ENCODE measurements at regions not wholly inside any gene's neighbourhood (a gene's known extent, or its start where the extent isn't known, plus 50 kb on each side); places are given as distances from the start of the nearest gene placed in this dataset.
A peak's percentile ranks its signal among the peaks of the same experiment; 100 is the strongest.

DNA sequence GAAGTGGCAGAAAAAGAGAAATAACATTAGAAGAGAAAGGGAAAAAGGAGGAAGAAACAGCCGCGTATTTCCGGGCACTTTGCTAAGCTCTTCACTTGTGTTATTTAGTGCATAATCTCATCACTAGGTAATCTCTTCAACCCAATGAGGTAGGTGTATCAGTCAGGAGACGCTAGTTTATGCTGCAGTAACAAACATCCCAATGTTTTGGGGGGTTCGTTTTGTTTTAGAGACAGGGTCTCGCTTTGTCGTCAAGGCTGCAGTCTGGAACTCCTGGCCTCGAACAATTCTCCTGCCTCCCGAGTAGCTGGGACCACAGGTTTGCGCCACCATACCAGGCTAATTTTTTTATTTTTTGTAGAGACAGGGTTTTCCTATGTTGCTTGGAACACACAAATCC lies 61.7 kb downstream of the ZFP36L2 start:
- CTCF ChIA-PET = no interaction called here
- peak overlapping the region; percentile 47 for H3K27ac ChIP-seq
- TF ChIP-seq, protein P1, sequence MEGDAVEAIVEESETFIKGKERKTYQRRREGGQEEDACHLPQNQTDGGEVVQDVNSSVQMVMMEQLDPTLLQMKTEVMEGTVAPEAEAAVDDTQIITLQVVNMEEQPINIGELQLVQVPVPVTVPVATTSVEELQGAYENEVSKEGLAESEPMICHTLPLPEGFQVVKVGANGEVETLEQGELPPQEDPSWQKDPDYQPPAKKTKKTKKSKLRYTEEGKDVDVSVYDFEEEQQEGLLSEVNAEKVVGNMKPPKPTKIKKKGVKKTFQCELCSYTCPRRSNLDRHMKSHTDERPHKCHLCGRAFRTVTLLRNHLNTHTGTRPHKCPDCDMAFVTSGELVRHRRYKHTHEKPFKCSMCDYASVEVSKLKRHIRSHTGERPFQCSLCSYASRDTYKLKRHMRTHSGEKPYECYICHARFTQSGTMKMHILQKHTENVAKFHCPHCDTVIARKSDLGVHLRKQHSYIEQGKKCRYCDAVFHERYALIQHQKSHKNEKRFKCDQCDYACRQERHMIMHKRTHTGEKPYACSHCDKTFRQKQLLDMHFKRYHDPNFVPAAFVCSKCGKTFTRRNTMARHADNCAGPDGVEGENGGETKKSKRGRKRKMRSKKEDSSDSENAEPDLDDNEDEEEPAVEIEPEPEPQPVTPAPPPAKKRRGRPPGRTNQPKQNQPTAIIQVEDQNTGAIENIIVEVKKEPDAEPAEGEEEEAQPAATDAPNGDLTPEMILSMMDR (conservative IDR thresholded peaks at IDR 0.05; ENCODE audit: low read depth) = no peak
- POLR2A ChIA-PET (ENCODE audit: low non-redundant PET) = no interaction called here
- no peak for DNase-seq (ENCODE audit: low spot score)

DNA sequence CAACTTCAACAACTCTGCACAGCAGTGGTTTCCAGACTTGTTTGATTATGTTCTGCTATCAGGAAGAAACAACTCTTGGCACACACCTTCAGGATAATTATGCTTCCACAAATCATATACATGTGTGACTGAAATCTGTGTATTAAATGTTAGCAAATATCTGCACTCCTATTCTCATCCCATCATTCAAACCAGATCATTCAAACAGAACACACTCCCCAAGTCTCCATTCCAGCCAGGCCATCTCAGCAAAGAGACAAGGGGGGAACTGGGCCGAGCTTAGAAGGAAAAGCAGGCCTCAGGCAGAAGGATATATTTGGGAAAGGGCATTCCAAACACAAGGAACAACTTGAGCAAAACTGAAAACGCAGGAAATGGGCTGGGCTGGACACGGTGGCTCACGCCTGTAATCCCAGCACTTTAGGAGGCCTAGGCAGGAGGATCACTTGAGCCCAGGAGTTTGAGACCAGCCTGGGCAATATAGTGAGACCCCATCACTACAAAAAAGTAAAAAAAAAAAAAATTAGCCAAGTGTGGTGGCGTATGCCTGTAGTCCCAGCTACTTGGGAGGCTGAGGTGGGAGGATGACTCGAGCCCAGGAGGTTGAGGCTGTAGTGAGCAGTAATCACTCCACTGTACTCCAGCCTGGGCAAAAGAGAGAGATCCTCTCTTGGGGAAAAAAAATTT lies 62.7 kb downstream of the ZFP36L2 start:
- CTCF ChIA-PET = no interaction called here
- TF ChIP-seq, protein P1 (conservative IDR thresholded peaks at IDR 0.05; ENCODE audit: low read depth) = no peak
- POLR2A ChIA-PET (ENCODE audit: low non-redundant PET) = no interaction called here
- H3K27ac ChIP-seq = peak overlapping the region; percentile 19
- DNase-seq (ENCODE audit: low spot score) = no peak

DNA sequence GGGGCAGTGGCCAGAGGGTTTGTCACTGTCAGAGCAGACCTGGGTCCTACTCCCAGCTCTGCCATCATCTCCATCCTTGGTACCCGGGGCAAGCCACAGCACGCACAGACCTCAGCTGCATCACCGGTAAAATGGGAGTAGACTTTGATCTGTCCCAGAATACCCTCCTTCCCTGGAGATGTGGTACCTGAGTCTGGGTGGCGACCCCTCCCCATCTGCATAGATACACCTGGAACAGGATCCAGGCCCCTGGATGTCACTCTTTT lies 64.0 kb downstream of the ZFP36L2 start:
- CTCF ChIA-PET = no interaction called here

DNA sequence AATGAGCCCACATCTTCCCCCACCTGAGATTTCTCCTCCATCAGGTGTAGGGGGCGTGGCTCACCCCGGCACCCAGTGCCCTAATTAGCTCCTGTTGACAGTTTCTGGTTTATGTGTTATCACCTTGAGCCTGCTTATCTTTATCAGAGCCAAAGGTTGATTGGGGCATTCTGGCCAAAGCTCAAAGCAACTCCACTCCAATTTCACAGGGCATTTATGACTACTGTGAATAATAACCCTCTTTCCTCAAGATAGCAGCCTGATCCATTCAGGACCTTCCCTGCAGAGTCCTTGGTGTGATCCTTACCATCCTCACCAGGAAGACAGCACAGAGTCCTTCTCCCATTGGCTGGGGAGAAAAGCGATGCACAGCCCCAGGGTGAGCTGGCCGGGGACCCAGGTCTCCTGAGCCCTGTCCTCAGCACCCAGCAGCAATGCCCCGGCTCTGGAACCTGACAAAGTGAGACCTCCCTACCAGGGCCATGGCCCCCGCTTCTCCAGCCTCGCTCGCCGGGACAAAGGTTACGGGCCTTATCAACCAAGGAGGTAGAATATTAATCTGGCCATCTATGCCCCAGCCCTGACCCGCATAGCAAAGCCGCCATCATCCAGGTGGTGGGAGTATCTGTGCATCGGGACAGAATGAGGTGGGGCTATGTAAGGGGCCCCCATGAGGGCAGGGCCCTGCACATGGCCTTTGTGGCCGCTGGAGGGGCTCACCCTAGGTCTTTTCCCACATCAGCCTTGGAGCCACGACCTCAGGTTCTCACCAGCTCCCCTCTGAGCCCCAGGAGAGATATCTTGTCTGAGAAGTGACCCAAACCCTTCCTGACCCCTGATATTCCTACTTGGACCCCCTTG lies 64.5 kb downstream of the ZFP36L2 start:
- TF ChIP-seq, protein P1 (conservative IDR thresholded peaks at IDR 0.05; ENCODE audit: low read depth) = no peak
- CTCF ChIA-PET = interaction anchor here (0.6 kb wide), 1 partner anchor 323 kb away, joined by 3 read pairs; no protein-coding TSS in a partner anchor
- H3K27ac ChIP-seq = peak overlapping the region; percentile 100
- POLR2A ChIA-PET (ENCODE audit: low non-redundant PET) = no interaction called here
- no peak for DNase-seq (ENCODE audit: low spot score)

More for the DNA sequence above, 64.0 kb downstream of the ZFP36L2 start:
- peak overlapping the region; percentile 100 for H3K27ac ChIP-seq
- no peak for DNase-seq (ENCODE audit: low spot score)
- TF ChIP-seq, protein P1 (conservative IDR thresholded peaks at IDR 0.05; ENCODE audit: low read depth) = no peak
- POLR2A ChIA-PET (ENCODE audit: low non-redundant PET) = no interaction called here

DNA sequence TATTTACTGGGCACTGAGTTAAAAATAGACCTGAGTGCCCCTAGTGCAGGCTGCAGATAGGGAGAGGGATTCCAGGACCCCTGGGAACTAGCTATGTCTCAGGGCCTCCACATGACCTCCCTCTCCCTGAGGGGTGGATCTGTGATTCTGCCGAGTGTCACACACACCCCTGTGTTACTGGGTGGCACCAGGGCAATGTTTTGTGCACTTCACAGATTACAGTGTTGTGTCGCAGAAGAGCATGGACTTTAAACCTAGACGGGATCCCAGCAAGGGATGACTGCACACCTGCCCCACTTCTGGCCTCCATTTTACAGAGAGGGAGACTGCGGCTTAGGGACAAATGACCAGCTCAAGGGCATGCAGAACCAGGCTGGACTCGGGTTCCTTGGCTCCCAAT lies 65.6 kb downstream of the ZFP36L2 start:
- CTCF ChIA-PET = interaction anchor here (0.7 kb wide), 1 partner anchor 8 kb away, joined by 3 read pairs; no protein-coding TSS in a partner anchor
- TF ChIP-seq, protein P1 (conservative IDR thresholded peaks at IDR 0.05; ENCODE audit: low read depth) = no peak

DNA sequence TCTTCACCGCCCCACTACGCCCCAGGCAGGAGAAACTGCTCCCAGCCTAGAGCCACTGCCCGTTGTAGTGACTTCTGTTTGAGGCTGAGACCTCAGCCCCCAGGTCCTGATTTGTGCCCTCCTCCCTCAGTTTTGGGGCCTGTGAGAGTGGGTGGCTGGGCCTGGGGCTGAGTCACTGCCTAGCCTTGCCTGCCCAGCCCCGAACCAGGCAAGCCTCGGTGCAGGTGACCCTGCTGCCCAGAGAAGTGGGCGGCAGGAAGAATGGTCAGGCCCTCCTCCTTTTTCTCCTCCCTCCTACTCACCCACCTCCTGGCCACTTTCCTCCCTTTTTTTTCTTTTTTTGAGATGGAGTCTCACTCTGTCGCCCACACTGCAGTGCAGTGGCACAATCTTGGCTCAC lies 66.6 kb downstream of the ZFP36L2 start:
- no peak for DNase-seq (ENCODE audit: low spot score)
- peak overlapping the region; percentile 100 for H3K27ac ChIP-seq
- TF ChIP-seq, protein P1 (conservative IDR thresholded peaks at IDR 0.05; ENCODE audit: low read depth) = no peak
- CTCF ChIA-PET = interaction anchor here (0.6 kb wide), 1 partner anchor 68 kb away, joined by 3 read pairs; no protein-coding TSS in a partner anchor
- POLR2A ChIA-PET (ENCODE audit: low non-redundant PET) = interaction anchor here (0.6 kb wide), 1 partner anchor 59 kb away, joined by 3 read pairs; no protein-coding TSS in a partner anchor

More for the DNA sequence above, 65.6 kb downstream of the ZFP36L2 start:
- no peak for DNase-seq (ENCODE audit: low spot score)
- POLR2A ChIA-PET (ENCODE audit: low non-redundant PET) = no interaction called here
- peak overlapping the region; percentile 100 for H3K27ac ChIP-seq

All from RWPE1 (cell line).